A549 (cell line): ENCODE measurements at regions not wholly inside any gene's neighbourhood (a gene's known extent, or its start where the extent isn't known, plus 50 kb on each side); places are given as distances from the start of the nearest gene placed in this dataset.

Experiments
- EHMT2 ChIP-seq: fragments of 200-600 bp; sonication (generic); IDR thresholded peaks from 2 replicates; pipeline ENCODE4 v1.6.1; 2016; ENCODE audit warnings: antibody characterized with exemption, low read depth, mild to moderate bottlenecking, moderate library complexity
- HDAC2 ChIP-seq: fragments of 200-600 bp; sonication (generic); IDR thresholded peaks from 2 replicates; pipeline ENCODE4 v1.6.1; 2016
- JUNB ChIP-seq: fragments of >200 bp; sonication (Bioruptor Twin); formaldehyde crosslinking; IDR thresholded peaks from 2 replicates; pipeline ENCODE4 v1.6.1; 2016
- TF ChIP-seq, protein P1 (sequence below): fragments of >200 bp; sonication (Bioruptor Twin); formaldehyde crosslinking; IDR thresholded peaks from 3 replicates; pipeline ENCODE4 v1.5.1; 2016

DNA sequence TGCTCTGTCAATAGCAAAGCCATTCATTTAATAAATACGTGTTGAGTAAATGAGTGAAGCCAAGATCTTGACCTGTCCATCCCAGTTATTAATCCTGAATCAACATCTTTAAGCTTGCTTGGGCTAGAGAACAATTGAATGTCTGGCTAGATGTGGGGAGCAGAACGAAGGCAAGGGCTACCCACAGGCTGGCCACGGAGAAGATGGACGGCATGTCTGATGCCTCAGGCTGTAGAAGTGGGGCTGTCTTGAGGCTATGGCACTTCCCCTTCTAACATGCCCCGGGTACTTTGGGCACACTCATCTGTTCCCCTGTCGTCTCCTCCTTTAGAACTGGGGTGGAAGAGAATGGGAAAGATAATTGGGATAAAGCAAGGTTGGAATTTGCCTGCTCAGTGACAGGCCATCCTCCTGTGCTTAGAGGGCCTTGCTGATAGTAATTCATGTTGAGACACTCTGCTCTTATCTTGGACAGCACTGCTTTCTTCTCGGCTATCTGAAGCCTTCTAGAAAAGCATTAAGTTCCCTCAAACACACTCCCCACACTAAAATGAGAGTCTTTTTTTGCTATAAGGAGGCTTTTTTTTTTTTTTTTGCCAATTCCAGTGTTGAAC, 225.7 kb downstream of the MREG start:
- TF ChIP-seq EHMT2 (no peak), JUNB (no peak), HDAC2 (no peak)
- TF ChIP-seq, protein P1, sequence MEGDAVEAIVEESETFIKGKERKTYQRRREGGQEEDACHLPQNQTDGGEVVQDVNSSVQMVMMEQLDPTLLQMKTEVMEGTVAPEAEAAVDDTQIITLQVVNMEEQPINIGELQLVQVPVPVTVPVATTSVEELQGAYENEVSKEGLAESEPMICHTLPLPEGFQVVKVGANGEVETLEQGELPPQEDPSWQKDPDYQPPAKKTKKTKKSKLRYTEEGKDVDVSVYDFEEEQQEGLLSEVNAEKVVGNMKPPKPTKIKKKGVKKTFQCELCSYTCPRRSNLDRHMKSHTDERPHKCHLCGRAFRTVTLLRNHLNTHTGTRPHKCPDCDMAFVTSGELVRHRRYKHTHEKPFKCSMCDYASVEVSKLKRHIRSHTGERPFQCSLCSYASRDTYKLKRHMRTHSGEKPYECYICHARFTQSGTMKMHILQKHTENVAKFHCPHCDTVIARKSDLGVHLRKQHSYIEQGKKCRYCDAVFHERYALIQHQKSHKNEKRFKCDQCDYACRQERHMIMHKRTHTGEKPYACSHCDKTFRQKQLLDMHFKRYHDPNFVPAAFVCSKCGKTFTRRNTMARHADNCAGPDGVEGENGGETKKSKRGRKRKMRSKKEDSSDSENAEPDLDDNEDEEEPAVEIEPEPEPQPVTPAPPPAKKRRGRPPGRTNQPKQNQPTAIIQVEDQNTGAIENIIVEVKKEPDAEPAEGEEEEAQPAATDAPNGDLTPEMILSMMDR: no peak
